ENCODE measurements at regions not wholly inside any gene's neighbourhood (a gene's known extent, or its start where the extent isn't known, plus 50 kb on each side); places are given as distances from the start of the nearest gene placed in this dataset.
"Not testable (repeated sequence)": the region's sequence is repeated elsewhere in the genome, so short reads cannot be mapped to it uniquely, and the experiment has no call there.

DNA sequence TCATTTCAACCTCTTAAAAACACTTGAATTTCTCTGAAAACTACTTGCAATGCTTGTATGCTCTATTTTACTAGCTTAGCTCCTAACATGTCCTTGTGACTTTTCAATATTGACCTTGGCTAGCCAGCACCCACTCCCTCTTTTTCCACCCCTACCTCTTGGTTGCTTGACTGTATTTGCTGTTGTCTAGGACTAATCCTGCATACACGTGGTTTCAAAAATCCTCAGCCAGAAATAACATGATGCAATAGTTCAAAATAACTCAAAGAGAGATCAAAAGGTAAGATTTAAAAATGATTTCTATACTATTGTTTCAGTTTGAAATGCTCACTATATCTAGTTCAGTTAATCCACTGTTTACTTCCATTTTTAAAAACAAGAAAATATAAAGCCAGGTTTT is 102.3 kb upstream of the TBX18 start:
- Histone ChIP-seq H3K4me3 (ENCODE audit: insufficient read depth, low read depth, low read length) (no peak overlapping the region), H3K18ac (ENCODE audit: low read depth, low read length) (no peak overlapping the region), H3K9ac (ENCODE audit: low read depth, low read length) (no peak overlapping the region), H2AK9ac (replicated peaks; ENCODE audit: low read depth, low read length, poor library complexity) (no peak overlapping the region), H4K5ac (ENCODE audit: low read depth, low read length) (no peak overlapping the region), H3K4ac (ENCODE audit: low read depth, low read length) (no peak overlapping the region), H2AK5ac (ENCODE audit: low read depth, low read length) (no peak overlapping the region), H2AFZ (replicated peaks; ENCODE audit: low read length, poor library complexity) (no peak overlapping the region), H3K56ac (ENCODE audit: extremely low read depth, insufficient read depth, low read length) (no peak overlapping the region), H3K27me3 (ENCODE audit: control insufficient read depth, insufficient read depth, low read length) (no peaks in the 10 kb centered on the region), H3K79me1 (ENCODE audit: low read depth in 1 of 2, low read length in 2 of 2) (no peaks in the 10 kb centered on the region), H3K23ac (ENCODE audit: low read depth, low read length) (no peak overlapping the region), H2BK120ac (ENCODE audit: low read depth, low read length) (no peak overlapping the region), H2BK5ac (ENCODE audit: low read depth, low read length, poor library complexity, severe bottlenecking) (no peak overlapping the region), H3K4me2 (ENCODE audit: low read depth, low read length) (no peak overlapping the region), H3K9me1 (ENCODE audit: insufficient read depth, low read length) (no peaks in the 10 kb centered on the region), H2BK15ac (ENCODE audit: low read depth, low read length) (no peak overlapping the region), H3K9me3 (ENCODE audit: control insufficient read depth, insufficient read depth, low read length) (no peaks in the 10 kb centered on the region), H4K20me1 (ENCODE audit: insufficient read depth, low read length) (no peaks in the 10 kb centered on the region), H3K36me3 (ENCODE audit: control insufficient read depth, insufficient read depth, low read length) (no peaks in the 10 kb centered on the region), H4K8ac (ENCODE audit: low read depth in 2 of 2, low read length in 2 of 2) (no peak overlapping the region), H4K91ac (ENCODE audit: insufficient read depth, low read depth, low read length) (no peak overlapping the region), H3K27ac (ENCODE audit: insufficient read depth, low read length) (no peak overlapping the region), H3K14ac (replicated peaks; ENCODE audit: low read depth, low read length) (no peak overlapping the region), H2BK20ac (ENCODE audit: low read depth, low read length) (no peak overlapping the region), H3K4me1 (ENCODE audit: control insufficient read depth, insufficient read depth, low read length) (no peaks in the 10 kb centered on the region)
- CTCF ChIA-PET: no interaction called here
- ATAC-seq (ENCODE audit: low read depth) (no peak), DNase-seq (no peak)
- WGBS, 2 experiments (ENCODE audit: extremely low coverage in 2 of 2, insufficient read length in 1 of 2): no CpG with 5 or more reads among the region's 1 CpG
- POLR2A ChIA-PET (ENCODE audit: unreplicated experiment): no interaction called here
- in situ Hi-C loops (cut with MboI; ENCODE audit: low sequenced_read_pairs): no loop called here
- BruUV-seq (replicated peaks): no TSS peak
- intact Hi-C loops (cut with micrococcal nuclease): no loop called here
- dilution Hi-C loops (cut with HindIII; ENCODE audit: low sequenced_read_pairs, unreplicated experiment): no loop called here
- TF ChIP-seq, protein P1, sequence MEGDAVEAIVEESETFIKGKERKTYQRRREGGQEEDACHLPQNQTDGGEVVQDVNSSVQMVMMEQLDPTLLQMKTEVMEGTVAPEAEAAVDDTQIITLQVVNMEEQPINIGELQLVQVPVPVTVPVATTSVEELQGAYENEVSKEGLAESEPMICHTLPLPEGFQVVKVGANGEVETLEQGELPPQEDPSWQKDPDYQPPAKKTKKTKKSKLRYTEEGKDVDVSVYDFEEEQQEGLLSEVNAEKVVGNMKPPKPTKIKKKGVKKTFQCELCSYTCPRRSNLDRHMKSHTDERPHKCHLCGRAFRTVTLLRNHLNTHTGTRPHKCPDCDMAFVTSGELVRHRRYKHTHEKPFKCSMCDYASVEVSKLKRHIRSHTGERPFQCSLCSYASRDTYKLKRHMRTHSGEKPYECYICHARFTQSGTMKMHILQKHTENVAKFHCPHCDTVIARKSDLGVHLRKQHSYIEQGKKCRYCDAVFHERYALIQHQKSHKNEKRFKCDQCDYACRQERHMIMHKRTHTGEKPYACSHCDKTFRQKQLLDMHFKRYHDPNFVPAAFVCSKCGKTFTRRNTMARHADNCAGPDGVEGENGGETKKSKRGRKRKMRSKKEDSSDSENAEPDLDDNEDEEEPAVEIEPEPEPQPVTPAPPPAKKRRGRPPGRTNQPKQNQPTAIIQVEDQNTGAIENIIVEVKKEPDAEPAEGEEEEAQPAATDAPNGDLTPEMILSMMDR (conservative IDR thresholded peaks at IDR 0.05; ENCODE audit: low read depth, low read length): no peak
- TF ChIP-seq MXI1 (IDR thresholded peaks at IDR 0.05; ENCODE audit: borderline replicate concordance, low read depth, low read length) (no peak), BHLHE40 (IDR thresholded peaks at IDR 0.05; ENCODE audit: low read depth, low read length) (no peak), RAD21 (IDR thresholded peaks at IDR 0.05; ENCODE audit: low read length) (no peak), CEBPB (IDR thresholded peaks at IDR 0.05; ENCODE audit: low read depth, low read length) (peak; percentile 43; the same call in 1 of the 2 replicates)

DNA sequence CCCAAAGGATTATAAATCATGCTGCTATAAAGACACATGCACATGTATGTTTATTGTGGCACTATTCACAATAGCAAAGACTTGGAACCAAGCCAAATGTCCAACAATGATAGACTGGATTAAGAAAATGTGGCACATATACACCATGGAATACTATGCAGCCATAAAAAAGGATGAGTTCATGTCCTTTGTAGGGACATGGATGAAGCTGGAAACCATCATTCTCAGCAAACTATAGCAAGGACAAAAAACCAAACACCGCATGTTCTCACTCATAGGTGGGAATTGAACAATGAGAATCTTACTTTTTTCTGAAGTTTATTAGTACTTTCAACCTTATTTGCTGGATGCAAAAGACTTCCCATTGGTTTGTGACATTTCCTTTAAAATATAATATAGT is 101.0 kb upstream of the TBX18 start:
- H3K27me3 ChIP-seq (ENCODE audit: control insufficient read depth, insufficient read depth, low read length); POLR2A ChIA-PET (ENCODE audit: unreplicated experiment); H3K4me3 ChIP-seq (ENCODE audit: insufficient read depth, low read depth, low read length); BruUV-seq (replicated peaks); H3K14ac ChIP-seq (replicated peaks; ENCODE audit: low read depth, low read length); H2BK15ac ChIP-seq (ENCODE audit: low read depth, low read length); H2BK120ac ChIP-seq (ENCODE audit: low read depth, low read length); H3K9me3 ChIP-seq (ENCODE audit: control insufficient read depth, insufficient read depth, low read length); H3K36me3 ChIP-seq (ENCODE audit: control insufficient read depth, insufficient read depth, low read length); H4K20me1 ChIP-seq (ENCODE audit: insufficient read depth, low read length); H3K27ac ChIP-seq (ENCODE audit: insufficient read depth, low read length); H3K4me2 ChIP-seq (ENCODE audit: low read depth, low read length); H3K23ac ChIP-seq (ENCODE audit: low read depth, low read length); dilution Hi-C loops (cut with HindIII; ENCODE audit: low sequenced_read_pairs, unreplicated experiment); DNase-seq; H3K9me1 ChIP-seq (ENCODE audit: insufficient read depth, low read length); H2BK5ac ChIP-seq (ENCODE audit: low read depth, low read length, poor library complexity, severe bottlenecking); H2AFZ ChIP-seq (replicated peaks; ENCODE audit: low read length, poor library complexity); H3K56ac ChIP-seq (ENCODE audit: extremely low read depth, insufficient read depth, low read length); H3K4ac ChIP-seq (ENCODE audit: low read depth, low read length); H3K18ac ChIP-seq (ENCODE audit: low read depth, low read length); ATAC-seq (ENCODE audit: low read depth); H4K5ac ChIP-seq (ENCODE audit: low read depth, low read length); H3K79me1 ChIP-seq (ENCODE audit: low read depth in 1 of 2, low read length in 2 of 2); intact Hi-C loops (cut with micrococcal nuclease); H3K9ac ChIP-seq (ENCODE audit: low read depth, low read length); H2BK20ac ChIP-seq (ENCODE audit: low read depth, low read length); CTCF ChIA-PET; H2AK9ac ChIP-seq (replicated peaks; ENCODE audit: low read depth, low read length, poor library complexity); H2AK5ac ChIP-seq (ENCODE audit: low read depth, low read length); H4K8ac ChIP-seq (ENCODE audit: low read depth in 2 of 2, low read length in 2 of 2); H4K91ac ChIP-seq (ENCODE audit: insufficient read depth, low read depth, low read length); H3K4me1 ChIP-seq (ENCODE audit: control insufficient read depth, insufficient read depth, low read length); in situ Hi-C loops (cut with MboI; ENCODE audit: low sequenced_read_pairs): not testable (repeated sequence)
- WGBS, 2 experiments (ENCODE audit: extremely low coverage in 2 of 2, insufficient read length in 1 of 2): no CpG with 5 or more reads among the region's 1 CpG

All from IMR-90 (cell line).